Stimulated activated CD8-positive, alpha-beta memory T cell treated with anti-CD3 and anti-CD28 coated beads, Interleukin-12 subunit alpha, Interleukin-12 subunit beta, amount 100 ng/mL, for 1 hour (primary cell): ENCODE measurements at regions not wholly inside any gene's neighbourhood (a gene's known extent, or its start where the extent isn't known, plus 50 kb on each side); places are given as distances from the start of the nearest gene placed in this dataset.
"Not testable (repeated sequence)": the region's sequence is repeated elsewhere in the genome, so short reads cannot be mapped to it uniquely, and the experiment has no call there.

Source experiments
- DNase-seq: peaks from one replicate; pipeline ENCODE4 v3.0.0-alpha.2; 2020; ENCODE audit warnings: low read depth

- no peak for DNase-seq
Measured at GRCh38 chr16:86835982-86836381, 257.6 kb downstream of the FOXL1 start.

GRCh38 chr16:86836503-86837129 lies 258.3 kb downstream of the FOXL1 start:
- no peak for DNase-seq

GRCh38 chr16:86843812-86844211 lies 265.5 kb downstream of the FOXL1 start:
- no peak for DNase-seq

GRCh38 chr16:86844695-86845094 lies 266.3 kb downstream of the FOXL1 start:
- no peak for DNase-seq

GRCh38 chr16:86846136-86846535 lies 267.8 kb downstream of the FOXL1 start:
- no peak for DNase-seq

GRCh38 chr16:86848821-86849220 lies 270.5 kb downstream of the FOXL1 start:
- no peak for DNase-seq

- no peak for DNase-seq
Measured at GRCh38 chr16:86850670-86851069, 272.3 kb downstream of the FOXL1 start.

GRCh38 chr16:86852135-86852534 lies 273.8 kb downstream of the FOXL1 start:
- no peak for DNase-seq

- no peak for DNase-seq
Measured at GRCh38 chr16:86854058-86854621, 275.8 kb downstream of the FOXL1 start.

GRCh38 chr16:86854626-86855294 lies 276.4 kb downstream of the FOXL1 start:
- no peak for DNase-seq

- DNase-seq = no peak
Measured at GRCh38 chr16:86856946-86857586, 278.7 kb downstream of the FOXL1 start.

- no peak for DNase-seq
Measured at GRCh38 chr16:86857807-86858206, 279.5 kb downstream of the FOXL1 start.

- DNase-seq = no peak
Measured at GRCh38 chr16:86858501-86858900, 280.2 kb downstream of the FOXL1 start.

- not testable (repeated sequence) for DNase-seq
Measured at GRCh38 chr16:86861270-86861858, 283.0 kb downstream of the FOXL1 start.

GRCh38 chr16:86862595-86863280 lies 284.4 kb downstream of the FOXL1 start:
- DNase-seq = no peak

- DNase-seq = no peak
Measured at GRCh38 chr16:86863609-86864008, 285.3 kb downstream of the FOXL1 start.

- DNase-seq = no peak
Measured at GRCh38 chr16:86864586-86864985, 286.2 kb downstream of the FOXL1 start.

- no peak for DNase-seq
Measured at GRCh38 chr16:86865851-86866662, 287.7 kb downstream of the FOXL1 start.

- DNase-seq = no peak
Measured at GRCh38 chr16:86866986-86867722, 288.8 kb downstream of the FOXL1 start.

- DNase-seq = no peak
Measured at GRCh38 chr16:86868070-86868469, 289.7 kb downstream of the FOXL1 start.

- DNase-seq = no peak
Measured at GRCh38 chr16:86868786-86869185, 290.4 kb downstream of the FOXL1 start.
